ENCODE measurements at regions not wholly inside any gene's neighbourhood (a gene's known extent, or its start where the extent isn't known, plus 50 kb on each side); places are given as distances from the start of the nearest gene placed in this dataset.

DNA sequence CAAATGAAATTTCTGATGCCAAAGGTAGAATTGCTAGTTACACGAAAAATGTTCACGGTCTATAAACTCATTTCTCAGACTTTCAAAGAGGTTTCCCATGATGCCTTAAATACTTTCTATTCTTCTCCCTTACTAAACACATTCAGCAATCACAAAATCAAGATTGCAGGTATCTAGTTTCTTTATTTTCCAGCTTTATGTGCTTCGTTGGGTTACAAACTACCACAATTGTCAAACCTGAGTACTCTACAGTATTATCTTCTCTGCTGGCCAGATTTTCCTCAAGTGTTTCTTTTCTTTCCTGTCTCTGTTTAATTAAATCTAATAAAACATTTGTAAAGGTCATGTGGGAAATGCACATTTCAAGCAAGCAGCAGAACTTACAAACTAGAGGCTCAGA is 201.8 kb upstream of the ZNF385D start:
- no peak for TF ChIP-seq POLR2AphosphoS5 (IDR thresholded peaks at IDR 0.05; ENCODE audit: low read depth, low read length)
- TF ChIP-seq, protein P1, sequence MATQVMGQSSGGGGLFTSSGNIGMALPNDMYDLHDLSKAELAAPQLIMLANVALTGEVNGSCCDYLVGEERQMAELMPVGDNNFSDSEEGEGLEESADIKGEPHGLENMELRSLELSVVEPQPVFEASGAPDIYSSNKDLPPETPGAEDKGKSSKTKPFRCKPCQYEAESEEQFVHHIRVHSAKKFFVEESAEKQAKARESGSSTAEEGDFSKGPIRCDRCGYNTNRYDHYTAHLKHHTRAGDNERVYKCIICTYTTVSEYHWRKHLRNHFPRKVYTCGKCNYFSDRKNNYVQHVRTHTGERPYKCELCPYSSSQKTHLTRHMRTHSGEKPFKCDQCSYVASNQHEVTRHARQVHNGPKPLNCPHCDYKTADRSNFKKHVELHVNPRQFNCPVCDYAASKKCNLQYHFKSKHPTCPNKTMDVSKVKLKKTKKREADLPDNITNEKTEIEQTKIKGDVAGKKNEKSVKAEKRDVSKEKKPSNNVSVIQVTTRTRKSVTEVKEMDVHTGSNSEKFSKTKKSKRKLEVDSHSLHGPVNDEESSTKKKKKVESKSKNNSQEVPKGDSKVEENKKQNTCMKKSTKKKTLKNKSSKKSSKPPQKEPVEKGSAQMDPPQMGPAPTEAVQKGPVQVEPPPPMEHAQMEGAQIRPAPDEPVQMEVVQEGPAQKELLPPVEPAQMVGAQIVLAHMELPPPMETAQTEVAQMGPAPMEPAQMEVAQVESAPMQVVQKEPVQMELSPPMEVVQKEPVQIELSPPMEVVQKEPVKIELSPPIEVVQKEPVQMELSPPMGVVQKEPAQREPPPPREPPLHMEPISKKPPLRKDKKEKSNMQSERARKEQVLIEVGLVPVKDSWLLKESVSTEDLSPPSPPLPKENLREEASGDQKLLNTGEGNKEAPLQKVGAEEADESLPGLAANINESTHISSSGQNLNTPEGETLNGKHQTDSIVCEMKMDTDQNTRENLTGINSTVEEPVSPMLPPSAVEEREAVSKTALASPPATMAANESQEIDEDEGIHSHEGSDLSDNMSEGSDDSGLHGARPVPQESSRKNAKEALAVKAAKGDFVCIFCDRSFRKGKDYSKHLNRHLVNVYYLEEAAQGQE (IDR thresholded peaks at IDR 0.05; ENCODE audit: insufficient read depth in 1 of 2, low read depth in 2 of 2, low read length in 2 of 2): no peak
